Neural cell (in vitro differentiated cells): ENCODE measurements at regions not wholly inside any gene's neighbourhood (a gene's known extent, or its start where the extent isn't known, plus 50 kb on each side); places are given as distances from the start of the nearest gene placed in this dataset.

Experiments
- H2AFZ ChIP-seq: fragments of 200-600, 300-800 bp; sonication (generic), shearing (Covaris generic); 2 replicates; pipeline ENCODE4 v1.6.0; 2014; ENCODE audit warnings: low read depth, mild to moderate bottlenecking, antibody characterized with exemption, low read length, moderate library complexity
- H3F3A ChIP-seq: fragments of 200-600 bp; shearing (Covaris generic); 2 replicates; pipeline ENCODE4 v1.6.1; 2016; ENCODE audit warnings: mild to moderate bottlenecking, moderate library complexity, mixed read lengths, antibody characterized with exemption, low read length; ENCODE audit not compliant: insufficient read depth, poor library complexity, severe bottlenecking
- H3K27ac ChIP-seq: fragments of 200-600, 300-800 bp; sonication (generic), shearing (Covaris generic); 2 replicates; pipeline ENCODE4 v1.5.1; 2014; ENCODE audit warnings: mild to moderate bottlenecking, low read length, moderate library complexity
- H3K27me3 ChIP-seq: fragments of 300-800, 200-600 bp; sonication (generic), shearing (Covaris generic); 2 replicates; pipeline ENCODE4 v1.6.0; 2014; ENCODE audit warnings: mild to moderate bottlenecking, low read depth, low read length, moderate library complexity; ENCODE audit not compliant: insufficient read depth
- H3K36me3 ChIP-seq: fragments of 300-800, 200-600 bp; sonication (generic), shearing (Covaris generic); 2 replicates; pipeline ENCODE4 v1.5.1; 2014; ENCODE audit warnings: mild to moderate bottlenecking, antibody characterized with exemption, low read length, moderate library complexity; ENCODE audit not compliant: insufficient read depth
- H3K4me2 ChIP-seq: fragments of 300-800, 200-600 bp; sonication (generic), shearing (Covaris generic); 2 replicates; pipeline ENCODE4 v1.6.0; 2014; ENCODE audit warnings: mild to moderate bottlenecking, low read length
- H3K4me3 ChIP-seq: fragments of 300-800, 200-600 bp; sonication (generic), shearing (Covaris generic); 2 replicates; pipeline ENCODE4 v1.5.1; 2014; ENCODE audit warnings: mild to moderate bottlenecking, low read length, moderate library complexity
- H3K79me2 ChIP-seq: fragments of 200-600 bp; shearing (Covaris generic); replicated peaks from 2 replicates; pipeline ENCODE4 v1.6.0; 2014; ENCODE audit warnings: mild to moderate bottlenecking, low read length, moderate library complexity; ENCODE audit not compliant: insufficient read depth
- H3K9ac ChIP-seq: fragments of 300-800, 200-600 bp; sonication (generic), shearing (Covaris generic); 2 replicates; pipeline ENCODE4 v1.6.1; 2016; ENCODE audit warnings: mild to moderate bottlenecking, low read length, mixed read lengths
- H3K9me2 ChIP-seq: fragments of 200-600 bp; shearing (Covaris generic); 2 replicates; pipeline ENCODE4 v1.6.1; 2016; ENCODE audit warnings: mild to moderate bottlenecking, low read length, mixed read lengths; ENCODE audit not compliant: insufficient read depth
- H3K9me3 ChIP-seq: fragments of 200-600, 300-800 bp; sonication (generic), shearing (Covaris generic); 2 replicates; pipeline ENCODE4 v1.6.1; 2016; ENCODE audit warnings: mild to moderate bottlenecking, mixed run types, low read length, moderate library complexity, mixed read lengths
- H4K20me1 ChIP-seq: fragments of 200-600 bp; shearing (Covaris generic); 2 replicates; pipeline ENCODE4 v1.6.1; 2016; ENCODE audit warnings: mild to moderate bottlenecking, mixed run types; ENCODE audit not compliant: insufficient read depth
- CTCF ChIP-seq: fragments of 450-650 bp; IDR thresholded peaks from 2 replicates; pipeline ENCODE4 v1.5.1; 2014; ENCODE audit warnings: antibody characterized with exemption, mild to moderate bottlenecking, moderate library complexity; ENCODE audit not compliant: poor library complexity, severe bottlenecking
- EP300 ChIP-seq: fragments of 450-650 bp; conservative IDR thresholded peaks from 2 replicates; pipeline ENCODE4 v1.6.1; 2014; ENCODE audit warnings: antibody characterized with exemption, mild to moderate bottlenecking, moderate library complexity; ENCODE audit not compliant: poor library complexity, severe bottlenecking
- EZH2 ChIP-seq: fragments of 200-600, 300-800 bp; shearing (Covaris generic), sonication (generic); IDR thresholded peaks from 2 replicates; pipeline ENCODE4 v1.6.1; 2014; ENCODE audit warnings: antibody characterized with exemption, low read length, borderline replicate concordance, mild to moderate bottlenecking; ENCODE audit not compliant: insufficient read depth, poor library complexity, severe bottlenecking
- MXI1 ChIP-seq: fragments of 450-650 bp; conservative IDR thresholded peaks from 2 replicates; pipeline ENCODE4 v1.6.1; 2014; ENCODE audit warnings: antibody characterized with exemption, mild to moderate bottlenecking; ENCODE audit not compliant: poor library complexity, severe bottlenecking
- POLR2AphosphoS5 ChIP-seq: IDR thresholded peaks from 2 replicates; pipeline ENCODE4 v1.6.1; 2012
- RAD21 ChIP-seq: fragments of 450-650 bp; conservative IDR thresholded peaks from 2 replicates; pipeline ENCODE4 v1.6.1; 2014; ENCODE audit warnings: antibody characterized with exemption, mild to moderate bottlenecking, moderate library complexity
- REST ChIP-seq: IDR thresholded peaks from 2 replicates; pipeline ENCODE4 v1.6.1; 2012; ENCODE audit warnings: borderline replicate concordance
- SMC3 ChIP-seq: fragments of 450-650 bp; conservative IDR thresholded peaks from 2 replicates; pipeline ENCODE4 v1.6.1; 2014; ENCODE audit warnings: antibody characterized with exemption, mild to moderate bottlenecking, moderate library complexity; ENCODE audit not compliant: poor library complexity
- TAF1 ChIP-seq: IDR thresholded peaks from 2 replicates; pipeline ENCODE4 v1.6.1; 2012; ENCODE audit warnings: low read depth

GRCh38 chr10:114709984-114710383, 51.9 kb upstream of the ABLIM1 start:
- no peaks in the 10 kb centered on the region for H3K79me2 ChIP-seq
- no peak overlapping the region for H3K27ac ChIP-seq
- H3K36me3 ChIP-seq, result no peaks in the 10 kb centered on the region
- H4K20me1 ChIP-seq, result no peaks in the 10 kb centered on the region
- H3K9me3 ChIP-seq, result no peaks in the 10 kb centered on the region
- no peak overlapping the region for H3K9ac ChIP-seq
- TF ChIP-seq MXI1, result no peak
- TF ChIP-seq EZH2, result no peak
- no peak for TF ChIP-seq TAF1
- H3F3A ChIP-seq, result no peaks in the 10 kb centered on the region
- no peak overlapping the region for H2AFZ ChIP-seq
- H3K4me3 ChIP-seq, result no peak overlapping the region
- no peaks in the 10 kb centered on the region for H3K9me2 ChIP-seq
- H3K4me2 ChIP-seq, result no peak overlapping the region
- no peaks in the 10 kb centered on the region for H3K27me3 ChIP-seq

GRCh38 chr10:114711176-114711868, 53.2 kb upstream of the ABLIM1 start:
- H3K9ac ChIP-seq, result no peak overlapping the region
- no peak overlapping the region for H3K4me3 ChIP-seq
- no peaks in the 10 kb centered on the region for H3K9me3 ChIP-seq
- H2AFZ ChIP-seq, result no peak overlapping the region
- no peaks in the 10 kb centered on the region for H3K79me2 ChIP-seq
- no peak overlapping the region for H3K4me2 ChIP-seq
- TF ChIP-seq REST (no peak), RAD21 (no peak), TAF1 (no peak), POLR2AphosphoS5 (no peak), CTCF (no peak), SMC3 (no peak), MXI1 (no peak), EP300 (no peak), EZH2 (no peak)
- no peaks in the 10 kb centered on the region for H3K9me2 ChIP-seq
- no peak overlapping the region for H3K27ac ChIP-seq
- no peaks in the 10 kb centered on the region for H3K36me3 ChIP-seq
- H3F3A ChIP-seq, result no peaks in the 10 kb centered on the region
- no peaks in the 10 kb centered on the region for H4K20me1 ChIP-seq
- no peaks in the 10 kb centered on the region for H3K27me3 ChIP-seq

- Histone ChIP-seq H3K36me3 (no peaks in the 10 kb centered on the region), H3K27me3 (no peaks in the 10 kb centered on the region), H3K27ac (no peak overlapping the region), H3K79me2 (no peaks in the 10 kb centered on the region), H3K4me3 (no peak overlapping the region), H2AFZ (no peak overlapping the region), H3K4me2 (no peak overlapping the region), H4K20me1 (no peaks in the 10 kb centered on the region), H3F3A (no peaks in the 10 kb centered on the region), H3K9ac (no peak overlapping the region), H3K9me2 (no peaks in the 10 kb centered on the region), H3K9me3 (no peaks in the 10 kb centered on the region)
- TF ChIP-seq REST, result no peak
- no peak for TF ChIP-seq CTCF
- TF ChIP-seq EZH2, result no peak
- TF ChIP-seq TAF1, result no peak
- no peak for TF ChIP-seq RAD21
- no peak for TF ChIP-seq EP300
- TF ChIP-seq SMC3, result no peak
- no peak for TF ChIP-seq POLR2AphosphoS5
- TF ChIP-seq MXI1, result no peak
These were observed 53.8 kb upstream of the ABLIM1 start for GRCh38 chr10:114711869-114712250.
